ENCODE measurements at regions not wholly inside any gene's neighbourhood (a gene's known extent, or its start where the extent isn't known, plus 50 kb on each side); places are given as distances from the start of the nearest gene placed in this dataset.

DNA sequence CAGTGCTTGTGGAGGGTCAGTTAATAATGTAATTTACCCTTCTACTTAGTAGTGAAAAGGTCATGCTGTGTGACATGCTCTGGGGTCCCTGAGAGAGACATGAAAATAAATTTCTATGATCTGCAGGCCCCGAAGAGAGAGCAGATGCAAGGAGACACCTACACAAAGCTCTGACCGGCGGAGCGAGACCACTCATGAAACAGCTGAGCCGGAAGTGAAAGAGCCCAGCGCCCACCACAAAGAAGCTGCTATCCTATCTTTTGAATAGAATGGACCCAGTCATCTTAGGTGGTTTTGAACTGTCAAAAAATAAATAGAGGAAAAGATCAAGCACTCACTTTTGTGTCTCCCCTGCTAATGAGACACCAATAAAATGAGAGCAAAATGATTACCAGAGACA lies 190.0 kb downstream of the MED10 start:
- TF ChIP-seq, protein P1, sequence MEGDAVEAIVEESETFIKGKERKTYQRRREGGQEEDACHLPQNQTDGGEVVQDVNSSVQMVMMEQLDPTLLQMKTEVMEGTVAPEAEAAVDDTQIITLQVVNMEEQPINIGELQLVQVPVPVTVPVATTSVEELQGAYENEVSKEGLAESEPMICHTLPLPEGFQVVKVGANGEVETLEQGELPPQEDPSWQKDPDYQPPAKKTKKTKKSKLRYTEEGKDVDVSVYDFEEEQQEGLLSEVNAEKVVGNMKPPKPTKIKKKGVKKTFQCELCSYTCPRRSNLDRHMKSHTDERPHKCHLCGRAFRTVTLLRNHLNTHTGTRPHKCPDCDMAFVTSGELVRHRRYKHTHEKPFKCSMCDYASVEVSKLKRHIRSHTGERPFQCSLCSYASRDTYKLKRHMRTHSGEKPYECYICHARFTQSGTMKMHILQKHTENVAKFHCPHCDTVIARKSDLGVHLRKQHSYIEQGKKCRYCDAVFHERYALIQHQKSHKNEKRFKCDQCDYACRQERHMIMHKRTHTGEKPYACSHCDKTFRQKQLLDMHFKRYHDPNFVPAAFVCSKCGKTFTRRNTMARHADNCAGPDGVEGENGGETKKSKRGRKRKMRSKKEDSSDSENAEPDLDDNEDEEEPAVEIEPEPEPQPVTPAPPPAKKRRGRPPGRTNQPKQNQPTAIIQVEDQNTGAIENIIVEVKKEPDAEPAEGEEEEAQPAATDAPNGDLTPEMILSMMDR (IDR thresholded peaks at IDR 0.05): no peak
- Histone ChIP-seq H3K4me1 (no peaks in the 10 kb centered on the region), H3K4me3 (no peak overlapping the region), H3K27ac (no peak overlapping the region), H3K27me3 (no peaks in the 10 kb centered on the region), H3K36me3 (no peaks in the 10 kb centered on the region), H3K9me3 (no peaks in the 10 kb centered on the region)
- no peak for ATAC-seq
- intact Hi-C loops (cut with DNase I): no loop called here
- DNase-seq: no peak

- no peak for ATAC-seq
- DNase-seq: no peak
- H3K27me3 ChIP-seq: no peaks in the 10 kb centered on the region
- intact Hi-C loops (cut with DNase I): no loop called here
- H3K4me1 ChIP-seq: no peaks in the 10 kb centered on the region
- H3K4me3 ChIP-seq: no peak overlapping the region
- H3K9me3 ChIP-seq: no peaks in the 10 kb centered on the region
- no peaks in the 10 kb centered on the region for H3K36me3 ChIP-seq
- TF ChIP-seq, protein P1 (IDR thresholded peaks at IDR 0.05): no peak
- H3K27ac ChIP-seq: no peak overlapping the region
These were observed 190.8 kb downstream of the MED10 start for GRCh38 chr5:6187501-6187900.

- TF ChIP-seq, protein P1 (IDR thresholded peaks at IDR 0.05): no peak
- Histone ChIP-seq H3K4me1 (no peaks in the 10 kb centered on the region), H3K4me3 (no peak overlapping the region), H3K9me3 (no peaks in the 10 kb centered on the region), H3K36me3 (no peaks in the 10 kb centered on the region), H3K27ac (no peak overlapping the region), H3K27me3 (no peaks in the 10 kb centered on the region)
- ATAC-seq (no peak), DNase-seq (no peak)
- intact Hi-C loops (cut with DNase I): no loop called here
These were observed 192.8 kb downstream of the MED10 start for GRCh38 chr5:6185574-6185973.

DNA sequence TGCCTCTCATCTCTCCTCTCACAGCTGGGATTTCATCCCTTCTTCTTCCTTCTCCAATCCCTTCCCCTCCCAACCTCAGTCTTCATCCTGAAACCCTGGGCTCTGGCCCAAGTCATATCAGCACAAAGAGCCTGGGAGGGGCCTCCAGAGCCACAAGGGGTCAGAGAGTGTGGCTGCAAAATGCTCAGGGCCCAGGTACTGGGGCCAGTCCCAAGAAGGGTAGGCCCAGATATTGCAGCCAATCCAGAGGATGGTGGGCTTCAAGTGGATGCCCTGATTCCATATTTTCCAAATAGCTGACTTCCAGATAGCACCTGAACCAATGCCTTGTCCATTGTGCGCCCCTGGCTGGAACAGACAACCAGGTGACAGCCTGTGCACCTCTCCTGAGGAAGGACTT lies 193.9 kb downstream of the MED10 start:
- DNase-seq (no peak), ATAC-seq (no peak)
- H3K9me3 ChIP-seq: no peaks in the 10 kb centered on the region
- no peak overlapping the region for H3K4me3 ChIP-seq
- TF ChIP-seq, protein P1 (IDR thresholded peaks at IDR 0.05): no peak
- intact Hi-C loops (cut with DNase I): no loop called here
- H3K4me1 ChIP-seq: no peaks in the 10 kb centered on the region
- no peaks in the 10 kb centered on the region for H3K36me3 ChIP-seq
- H3K27ac ChIP-seq: no peak overlapping the region
- H3K27me3 ChIP-seq: no peaks in the 10 kb centered on the region

DNA sequence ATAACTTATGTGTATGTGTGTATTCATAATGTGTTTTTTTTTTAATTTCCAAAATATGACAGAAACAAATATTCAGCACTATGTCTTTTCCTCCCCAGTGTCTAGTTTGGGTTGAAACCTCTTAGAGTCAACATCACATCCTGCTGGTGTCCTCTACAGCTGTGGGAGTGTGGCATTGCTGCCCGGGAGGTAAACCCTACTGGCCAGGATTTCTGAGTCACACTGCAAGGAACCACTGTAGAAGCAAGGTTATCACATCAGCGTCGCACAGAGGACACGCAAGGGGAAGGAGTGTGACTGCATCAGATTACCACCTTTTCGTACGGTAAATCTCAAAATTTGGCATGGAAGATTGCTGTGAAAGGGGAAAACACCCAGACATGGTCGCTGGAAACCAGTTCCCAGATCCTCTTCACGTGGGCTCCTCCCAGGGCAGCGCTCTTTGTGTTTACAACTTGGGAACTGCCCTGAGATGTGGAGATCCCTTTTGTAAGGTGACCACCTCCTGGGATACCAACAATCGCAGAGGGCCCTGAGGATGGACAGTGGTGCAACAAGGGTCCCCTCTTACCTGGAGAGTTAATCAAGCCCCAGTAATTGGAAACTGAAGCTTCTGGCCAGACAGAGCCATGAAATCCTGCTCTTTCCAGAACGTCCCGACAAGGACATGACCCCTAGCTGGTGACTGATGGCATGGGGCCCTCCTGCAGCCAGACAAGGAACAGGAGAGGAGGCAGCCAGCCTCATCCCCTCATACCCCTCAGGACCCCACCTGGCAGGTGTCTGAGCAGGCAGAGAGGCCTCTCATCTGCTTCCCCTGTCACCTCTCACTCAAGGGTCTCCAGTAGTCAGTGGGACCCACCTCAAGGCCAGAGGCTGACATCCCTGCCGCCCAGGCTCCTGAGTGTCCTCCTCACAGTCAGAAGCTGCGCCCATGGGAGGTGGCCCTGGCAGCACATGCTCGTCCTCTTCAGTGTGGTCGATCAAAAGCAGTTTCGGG lies 194.7 kb downstream of the MED10 start:
- H3K27me3 ChIP-seq: no peaks in the 10 kb centered on the region
- TF ChIP-seq, protein P1 (IDR thresholded peaks at IDR 0.05): no peak
- ATAC-seq: no peak
- intact Hi-C loops (cut with DNase I): no loop called here
- H3K36me3 ChIP-seq: no peaks in the 10 kb centered on the region
- H3K4me3 ChIP-seq: no peak overlapping the region
- no peak for DNase-seq
- H3K4me1 ChIP-seq: no peaks in the 10 kb centered on the region
- no peak overlapping the region for H3K27ac ChIP-seq
- H3K9me3 ChIP-seq: no peaks in the 10 kb centered on the region
